ENCODE measurements at regions not wholly inside any gene's neighbourhood (a gene's known extent, or its start where the extent isn't known, plus 50 kb on each side); places are given as distances from the start of the nearest gene placed in this dataset.

DNA sequence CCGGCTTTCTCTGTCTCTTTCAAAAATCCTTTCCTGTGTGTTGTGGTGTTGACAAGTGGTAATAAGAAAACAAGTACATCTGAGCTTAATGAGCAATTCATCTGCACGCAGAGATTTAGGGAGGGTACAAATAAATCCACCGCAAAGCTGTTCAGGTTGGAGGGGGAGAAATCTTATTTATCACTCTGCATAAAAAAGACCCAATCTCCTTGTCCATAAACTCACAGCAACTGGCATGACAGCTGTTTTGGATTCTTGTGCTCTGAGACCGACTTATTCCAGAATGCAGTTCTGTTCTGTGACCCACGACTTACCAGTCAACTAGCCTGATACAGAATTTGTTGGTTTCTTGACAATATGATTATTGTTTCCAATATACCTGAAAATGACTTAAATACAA, 380.1 kb downstream of the SOX11 start:
- TF ChIP-seq, protein P1, sequence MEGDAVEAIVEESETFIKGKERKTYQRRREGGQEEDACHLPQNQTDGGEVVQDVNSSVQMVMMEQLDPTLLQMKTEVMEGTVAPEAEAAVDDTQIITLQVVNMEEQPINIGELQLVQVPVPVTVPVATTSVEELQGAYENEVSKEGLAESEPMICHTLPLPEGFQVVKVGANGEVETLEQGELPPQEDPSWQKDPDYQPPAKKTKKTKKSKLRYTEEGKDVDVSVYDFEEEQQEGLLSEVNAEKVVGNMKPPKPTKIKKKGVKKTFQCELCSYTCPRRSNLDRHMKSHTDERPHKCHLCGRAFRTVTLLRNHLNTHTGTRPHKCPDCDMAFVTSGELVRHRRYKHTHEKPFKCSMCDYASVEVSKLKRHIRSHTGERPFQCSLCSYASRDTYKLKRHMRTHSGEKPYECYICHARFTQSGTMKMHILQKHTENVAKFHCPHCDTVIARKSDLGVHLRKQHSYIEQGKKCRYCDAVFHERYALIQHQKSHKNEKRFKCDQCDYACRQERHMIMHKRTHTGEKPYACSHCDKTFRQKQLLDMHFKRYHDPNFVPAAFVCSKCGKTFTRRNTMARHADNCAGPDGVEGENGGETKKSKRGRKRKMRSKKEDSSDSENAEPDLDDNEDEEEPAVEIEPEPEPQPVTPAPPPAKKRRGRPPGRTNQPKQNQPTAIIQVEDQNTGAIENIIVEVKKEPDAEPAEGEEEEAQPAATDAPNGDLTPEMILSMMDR (conservative IDR thresholded peaks at IDR 0.05), result no peak
- TF ChIP-seq ZFX (IDR thresholded peaks at IDR 0.05), result no peak
